HUES64 (cell line): ENCODE measurements at regions not wholly inside any gene's neighbourhood (a gene's known extent, or its start where the extent isn't known, plus 50 kb on each side); places are given as distances from the start of the nearest gene placed in this dataset.

Experiments used
- H3K27ac ChIP-seq: 2 replicates; pipeline ENCODE4 v1.7.0; 2013; ENCODE audit warnings: low read depth, low read length, inconsistent platforms
- H3K27me3 ChIP-seq: 2 replicates; pipeline ENCODE4 v1.6.1; 2013; ENCODE audit warnings: mild to moderate bottlenecking, low read length; ENCODE audit not compliant: insufficient read depth
- H3K36me3 ChIP-seq: 2 replicates; pipeline ENCODE4 v1.6.1; 2013; ENCODE audit warnings: mild to moderate bottlenecking, low read length; ENCODE audit not compliant: insufficient read depth
- H3K4me1 ChIP-seq: 2 replicates; pipeline ENCODE4 v1.6.1; 2013; ENCODE audit warnings: mild to moderate bottlenecking, low read length, moderate library complexity; ENCODE audit not compliant: insufficient read depth
- H3K4me3 ChIP-seq: 2 replicates; pipeline ENCODE4 v1.5.1; 2013; ENCODE audit warnings: mild to moderate bottlenecking, low read length, moderate library complexity
- H3K9ac ChIP-seq: 2 replicates; pipeline ENCODE4 v1.6.1; 2013; ENCODE audit warnings: mild to moderate bottlenecking, low read depth, low read length
- H3K9me3 ChIP-seq: 2 replicates; pipeline ENCODE4 v1.6.1; 2013; ENCODE audit warnings: low read depth, low read length; ENCODE audit not compliant: insufficient read depth
- WGBS: fragments of 150-250, 120-280 bp; methylation state at CpG from one replicate; pipeline ENCODE4 v1.1.7; 2013; ENCODE audit warnings: missing lambda C conversion rate; 5-methylcytosine and 5-hydroxymethylcytosine counted together

DNA sequence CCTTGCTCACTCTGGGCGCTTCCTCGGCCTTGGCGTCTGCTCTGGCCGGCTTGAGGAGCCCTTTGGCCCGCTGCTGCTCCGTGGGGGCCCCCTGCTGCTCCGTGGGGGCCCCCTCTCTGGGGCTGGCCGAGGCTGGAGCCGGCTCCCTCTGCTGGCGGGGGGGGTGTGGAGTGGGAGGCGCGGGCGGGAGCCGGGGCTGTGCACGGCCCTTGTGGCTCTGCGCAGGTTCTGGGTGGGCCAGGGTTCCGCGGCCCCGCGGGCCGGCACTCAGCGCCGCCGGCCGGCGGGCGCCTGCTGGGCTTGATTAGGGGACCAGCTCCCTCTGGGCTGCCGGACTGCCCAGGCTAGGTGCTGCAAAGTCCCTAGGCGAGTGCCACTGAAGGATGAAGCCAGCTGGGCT lies 436.2 kb downstream of the SLITRK6 start:
- Histone ChIP-seq H3K27ac (no peak overlapping the region), H3K4me1 (no peaks in the 10 kb centered on the region), H3K36me3 (no peaks in the 10 kb centered on the region), H3K9ac (no peak overlapping the region), H3K9me3 (no peaks in the 10 kb centered on the region), H3K27me3 (no peaks in the 10 kb centered on the region), H3K4me3 (no peak overlapping the region)
- 95% methylated on average over 29 of the region's 29 CpGs for WGBS

DNA sequence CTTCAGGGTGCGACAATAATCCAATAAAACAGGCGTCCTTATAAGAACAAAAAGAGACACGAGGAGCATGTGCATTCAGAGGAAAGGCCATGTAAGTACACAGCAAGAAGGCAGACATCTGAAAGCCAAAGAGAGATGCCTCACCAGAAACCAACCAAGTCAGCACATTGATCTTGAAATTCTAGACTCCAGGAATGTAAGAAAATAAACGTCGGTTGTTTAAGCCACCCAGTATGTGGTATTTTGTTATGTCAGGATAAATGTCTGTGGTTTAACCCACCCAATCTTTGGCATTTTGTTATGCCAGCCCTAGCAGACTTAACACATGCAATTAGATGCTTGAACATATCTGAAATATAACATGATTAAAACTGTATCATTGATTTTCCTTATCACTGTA lies 452.0 kb downstream of the SLITRK6 start:
- no peaks in the 10 kb centered on the region for H3K4me1 ChIP-seq
- no peak overlapping the region for H3K9ac ChIP-seq
- no peak overlapping the region for H3K4me3 ChIP-seq
- H3K27ac ChIP-seq: no peak overlapping the region
- H3K36me3 ChIP-seq: no peaks in the 10 kb centered on the region
- no peaks in the 10 kb centered on the region for H3K9me3 ChIP-seq
- H3K27me3 ChIP-seq: no peaks in the 10 kb centered on the region
- WGBS: 95% methylated on average over 5 of the region's 5 CpGs

DNA sequence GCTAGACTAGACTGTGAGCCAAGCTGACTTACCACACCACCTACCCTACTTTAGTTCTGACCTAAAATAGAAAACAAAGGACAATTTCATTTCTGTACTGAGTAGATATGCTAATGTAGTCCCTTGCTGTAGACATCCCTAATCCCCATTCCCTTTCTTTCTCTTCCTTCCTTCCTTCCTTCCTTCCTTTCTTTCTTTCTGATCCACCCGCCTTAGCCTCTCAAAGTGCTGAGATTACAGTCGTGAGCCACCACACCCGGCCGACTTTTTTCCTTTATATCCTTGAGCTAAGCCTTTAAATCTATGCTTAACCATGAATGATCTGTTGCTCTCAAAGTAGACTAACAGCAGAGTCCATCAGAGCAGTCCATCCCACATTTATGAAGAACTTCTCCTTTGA lies 465.0 kb downstream of the SLITRK6 start:
- 95% methylated on average over 4 of the region's 4 CpGs for WGBS
- Histone ChIP-seq H3K9me3 (no peaks in the 10 kb centered on the region), H3K27ac (no peak overlapping the region), H3K27me3 (no peaks in the 10 kb centered on the region), H3K36me3 (no peaks in the 10 kb centered on the region), H3K4me1 (no peaks in the 10 kb centered on the region), H3K4me3 (no peak overlapping the region), H3K9ac (no peak overlapping the region)

DNA sequence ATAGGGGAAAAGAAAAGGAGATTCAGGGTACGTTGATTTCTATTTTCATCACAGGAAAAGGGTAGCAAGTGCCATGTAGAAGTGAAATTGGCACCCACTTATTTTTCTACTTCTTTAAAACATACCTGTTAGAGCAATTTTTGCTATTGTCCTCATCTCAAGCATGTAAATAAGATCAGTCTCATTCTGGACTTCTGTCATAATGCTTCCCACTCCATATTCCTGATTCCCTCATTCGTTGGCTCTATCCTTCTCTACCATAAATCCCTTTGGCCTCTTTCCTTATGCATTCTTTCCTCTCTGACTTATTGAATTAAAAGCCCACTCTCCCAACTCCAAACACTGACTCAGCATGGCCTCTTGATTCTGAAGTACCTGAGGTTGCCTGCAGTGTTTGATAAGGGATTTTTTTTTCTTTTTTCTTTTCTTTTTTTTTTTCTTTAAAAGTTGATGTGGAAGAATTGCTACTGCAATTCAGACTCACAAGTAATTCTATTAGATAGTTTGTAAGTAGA lies 465.7 kb downstream of the SLITRK6 start:
- Histone ChIP-seq H3K9me3 (no peaks in the 10 kb centered on the region), H3K4me3 (no peak overlapping the region), H3K36me3 (no peaks in the 10 kb centered on the region), H3K9ac (no peak overlapping the region), H3K27ac (no peak overlapping the region), H3K27me3 (no peaks in the 10 kb centered on the region), H3K4me1 (no peaks in the 10 kb centered on the region)
- 51% methylated on average over 2 of the region's 2 CpGs for WGBS

DNA sequence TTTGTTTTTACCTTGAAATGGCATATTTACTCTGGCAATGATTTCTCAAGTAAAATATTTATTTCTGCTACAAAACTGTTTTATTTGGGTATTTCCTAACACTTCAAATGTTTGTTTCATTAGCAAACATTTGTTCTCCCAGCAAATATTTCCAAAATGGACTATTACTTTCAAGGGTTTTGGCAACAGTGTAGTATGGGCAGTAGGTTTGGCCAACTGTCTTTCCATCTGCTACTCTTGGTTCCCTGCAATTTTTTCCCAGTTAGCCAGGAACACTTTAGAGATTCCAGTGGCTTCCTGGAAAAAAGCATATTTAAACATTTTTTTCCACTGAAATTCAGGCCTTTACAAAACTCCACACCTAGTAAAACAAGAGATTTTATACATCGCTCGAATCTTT lies 466.6 kb downstream of the SLITRK6 start:
- H3K9me3 ChIP-seq: no peaks in the 10 kb centered on the region
- no peaks in the 10 kb centered on the region for H3K27me3 ChIP-seq
- no peak overlapping the region for H3K4me3 ChIP-seq
- no peak overlapping the region for H3K27ac ChIP-seq
- H3K4me1 ChIP-seq: no peaks in the 10 kb centered on the region
- 100% methylated on average over 2 of the region's 2 CpGs for WGBS
- H3K36me3 ChIP-seq: no peaks in the 10 kb centered on the region
- no peak overlapping the region for H3K9ac ChIP-seq

DNA sequence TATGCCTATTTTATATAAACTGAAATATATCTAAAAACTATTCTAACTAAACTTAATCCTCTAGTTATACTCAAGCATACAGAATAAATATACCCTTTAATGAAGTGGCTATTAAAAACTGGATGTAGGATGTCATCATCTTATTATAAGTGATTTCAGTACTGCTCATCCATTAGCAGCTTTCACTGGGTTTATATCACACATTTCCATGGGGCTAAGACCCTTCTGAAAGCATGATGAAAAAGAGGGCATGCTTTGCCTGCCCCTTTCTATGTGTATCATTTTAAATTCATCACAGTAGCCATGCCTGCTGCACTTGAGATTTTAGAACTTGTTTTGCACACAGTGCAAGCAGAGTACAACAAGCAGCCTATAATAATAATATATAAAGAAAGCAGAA lies 477.5 kb downstream of the SLITRK6 start:
- Histone ChIP-seq H3K4me1 (no peaks in the 10 kb centered on the region), H3K36me3 (no peaks in the 10 kb centered on the region), H3K9me3 (no peaks in the 10 kb centered on the region), H3K27me3 (no peaks in the 10 kb centered on the region), H3K4me3 (no peak overlapping the region), H3K27ac (no peak overlapping the region), H3K9ac (no peak overlapping the region)

DNA sequence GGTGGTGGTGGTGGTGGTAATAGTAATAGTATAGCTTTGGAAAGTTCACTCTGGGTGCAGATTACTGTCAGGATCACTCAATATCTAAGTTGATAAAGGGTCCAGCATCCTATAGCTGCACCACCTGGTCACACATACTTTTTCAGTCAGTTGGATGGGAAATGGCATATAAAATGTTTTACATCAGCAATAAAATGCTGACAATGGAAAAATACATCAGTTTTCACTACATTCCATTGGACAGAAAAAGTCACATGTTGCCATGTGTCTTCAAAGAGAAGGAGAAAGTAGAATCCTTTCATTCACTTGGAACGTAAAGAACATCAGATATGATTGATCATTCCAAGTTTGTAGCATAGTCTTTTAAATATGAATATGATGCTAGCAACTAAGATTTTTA lies 481.4 kb downstream of the SLITRK6 start:
- 88% methylated on average over 1 of the region's 1 CpG for WGBS
- Histone ChIP-seq H3K9me3 (no peaks in the 10 kb centered on the region), H3K27ac (no peak overlapping the region), H3K4me1 (no peaks in the 10 kb centered on the region; the same call in 1 of the 2 replicates), H3K9ac (no peak overlapping the region), H3K27me3 (no peaks in the 10 kb centered on the region), H3K4me3 (no peak overlapping the region), H3K36me3 (no peaks in the 10 kb centered on the region)

DNA sequence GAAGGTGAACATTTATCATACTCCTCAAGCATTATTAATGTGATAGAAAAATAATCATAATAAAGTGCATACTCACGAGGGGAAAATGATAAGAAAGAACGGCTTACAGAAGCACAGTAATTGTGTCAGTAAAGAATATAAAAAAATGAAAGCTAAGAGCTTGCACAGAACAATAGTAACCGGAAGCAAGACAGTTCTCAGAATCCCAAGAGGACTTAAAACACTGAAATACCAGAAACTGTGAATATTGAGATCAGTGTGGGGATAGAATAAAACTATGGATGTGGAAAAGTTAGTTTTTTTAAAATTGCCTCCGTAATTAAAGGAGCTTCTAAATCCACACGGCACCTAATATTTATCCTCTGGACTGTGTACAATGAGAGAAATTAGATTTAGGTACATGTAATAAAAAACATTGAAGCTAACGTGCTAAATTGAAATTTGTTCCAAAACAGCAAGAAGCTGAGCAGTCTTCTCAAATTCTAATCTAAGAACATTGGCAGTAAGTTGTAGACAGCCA lies 482.7 kb downstream of the SLITRK6 start:
- no peak overlapping the region for H3K4me3 ChIP-seq
- no peak overlapping the region for H3K27ac ChIP-seq
- 95% methylated on average over 6 of the region's 6 CpGs for WGBS
- H3K4me1 ChIP-seq: no peaks in the 10 kb centered on the region; the same call in 1 of the 2 replicates
- H3K9me3 ChIP-seq: no peaks in the 10 kb centered on the region
- H3K27me3 ChIP-seq: no peaks in the 10 kb centered on the region
- no peaks in the 10 kb centered on the region for H3K36me3 ChIP-seq
- no peak overlapping the region for H3K9ac ChIP-seq

DNA sequence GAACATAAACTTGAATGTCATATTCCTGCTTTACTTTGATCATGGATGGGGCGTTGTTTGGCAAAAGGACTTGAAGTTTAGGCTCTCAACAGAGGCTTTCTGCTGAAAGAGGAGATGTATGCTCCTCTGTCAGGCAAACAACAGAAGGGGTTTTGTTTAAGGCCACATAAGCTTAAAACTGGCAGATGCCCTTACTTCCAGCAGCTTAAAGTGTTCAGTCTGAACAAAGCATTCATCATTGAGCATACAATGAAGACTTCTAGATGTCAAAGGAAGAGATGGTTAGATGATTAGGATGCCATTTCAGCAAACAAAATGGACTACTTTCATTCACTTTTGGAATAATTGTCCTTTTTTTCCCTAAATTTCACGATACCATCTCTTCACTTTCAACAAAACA lies 484.5 kb downstream of the SLITRK6 start:
- H3K27me3 ChIP-seq: no peaks in the 10 kb centered on the region
- H3K36me3 ChIP-seq: no peaks in the 10 kb centered on the region
- H3K4me1 ChIP-seq: no peaks in the 10 kb centered on the region; the same call in 1 of the 2 replicates
- WGBS: 92% methylated on average over 2 of the region's 2 CpGs
- H3K9ac ChIP-seq: no peak overlapping the region
- H3K9me3 ChIP-seq: no peaks in the 10 kb centered on the region
- H3K27ac ChIP-seq: no peak overlapping the region
- no peak overlapping the region for H3K4me3 ChIP-seq

DNA sequence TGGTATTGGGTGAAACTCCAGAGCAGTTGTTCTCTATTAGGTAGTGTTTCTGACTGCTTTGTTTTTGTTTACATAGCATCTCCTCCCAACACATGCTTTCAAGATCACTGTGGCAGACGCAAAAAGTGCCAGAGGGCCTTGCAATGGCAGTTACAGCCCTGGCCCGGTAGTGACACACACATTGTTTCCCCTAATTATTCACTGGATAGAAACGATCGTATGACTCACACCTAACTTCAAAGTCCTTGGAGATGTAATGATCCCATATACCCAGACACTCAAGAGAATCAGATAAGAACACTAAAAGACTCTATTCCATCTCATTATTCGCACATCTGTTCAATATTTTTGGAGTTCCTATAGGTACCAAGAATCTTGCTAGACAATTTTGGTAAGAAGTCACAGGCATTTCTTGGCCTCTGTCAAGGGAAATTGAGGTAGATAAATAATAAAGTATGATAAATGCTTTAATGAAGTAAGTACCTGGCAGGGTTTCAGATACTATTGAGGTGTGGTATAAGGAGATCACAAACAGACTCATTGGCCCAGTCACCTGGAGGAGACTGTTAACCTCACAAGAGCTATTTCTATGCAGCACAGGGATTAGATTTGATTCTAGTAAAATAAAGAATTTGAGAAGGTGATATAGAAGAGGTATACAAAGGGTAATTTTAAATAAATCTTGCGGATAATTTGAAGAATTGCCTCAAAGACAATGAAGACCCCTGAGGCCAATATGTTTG lies 485.3 kb downstream of the SLITRK6 start:
- no peak overlapping the region for H3K9ac ChIP-seq
- WGBS: 75% methylated on average over 6 of the region's 6 CpGs
- no peak overlapping the region for H3K4me3 ChIP-seq
- no peak overlapping the region for H3K27ac ChIP-seq
- no peaks in the 10 kb centered on the region; the same call in 1 of the 2 replicates for H3K4me1 ChIP-seq
- H3K36me3 ChIP-seq: no peaks in the 10 kb centered on the region
- H3K27me3 ChIP-seq: no peaks in the 10 kb centered on the region
- H3K9me3 ChIP-seq: no peaks in the 10 kb centered on the region

DNA sequence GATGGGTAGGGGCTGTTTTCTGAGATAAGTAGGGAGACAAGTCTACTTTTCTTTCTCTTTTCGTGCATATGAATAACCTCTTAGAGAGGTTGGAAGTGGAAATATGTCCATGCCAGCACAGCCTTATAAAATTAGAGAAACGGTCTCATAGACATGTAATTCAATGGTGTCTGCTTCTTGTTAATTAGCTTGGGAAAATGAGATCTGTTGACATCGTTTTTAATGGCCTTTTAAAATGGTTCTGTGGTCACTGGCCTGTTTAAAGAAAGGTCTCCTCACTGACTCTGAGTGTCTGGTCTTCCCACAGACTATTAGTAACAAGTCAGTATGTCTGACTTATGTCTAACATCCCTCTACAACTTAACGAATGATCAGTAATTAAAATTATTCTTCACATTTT lies 487.1 kb downstream of the SLITRK6 start:
- WGBS: 87% methylated on average over 4 of the region's 4 CpGs
- H3K36me3 ChIP-seq: no peaks in the 10 kb centered on the region
- no peak overlapping the region for H3K9ac ChIP-seq
- no peak overlapping the region for H3K27ac ChIP-seq
- no peaks in the 10 kb centered on the region for H3K27me3 ChIP-seq
- H3K4me3 ChIP-seq: no peak overlapping the region
- no peaks in the 10 kb centered on the region for H3K9me3 ChIP-seq
- no peaks in the 10 kb centered on the region; the same call in 1 of the 2 replicates for H3K4me1 ChIP-seq
